Fibroblast of villous mesenchyme (primary cell): ENCODE measurements at regions not wholly inside any gene's neighbourhood (a gene's known extent, or its start where the extent isn't known, plus 50 kb on each side); places are given as distances from the start of the nearest gene placed in this dataset.

Source experiments
- DNase-seq: peaks from one replicate; pipeline ENCODE4 v3.0.0-alpha.2; 2010; ENCODE audit warnings: low read depth
- H3K4me3 ChIP-seq: 2 replicates; pipeline ENCODE4 v1.5.1; 2011; ENCODE audit warnings: low read depth, mild to moderate bottlenecking, low read length
- CTCF ChIP-seq: IDR thresholded peaks from 2 replicates; pipeline ENCODE4 v1.5.1; 2012; ENCODE audit warnings: low read depth, mild to moderate bottlenecking, low read length; ENCODE audit not compliant: insufficient read depth

DNA sequence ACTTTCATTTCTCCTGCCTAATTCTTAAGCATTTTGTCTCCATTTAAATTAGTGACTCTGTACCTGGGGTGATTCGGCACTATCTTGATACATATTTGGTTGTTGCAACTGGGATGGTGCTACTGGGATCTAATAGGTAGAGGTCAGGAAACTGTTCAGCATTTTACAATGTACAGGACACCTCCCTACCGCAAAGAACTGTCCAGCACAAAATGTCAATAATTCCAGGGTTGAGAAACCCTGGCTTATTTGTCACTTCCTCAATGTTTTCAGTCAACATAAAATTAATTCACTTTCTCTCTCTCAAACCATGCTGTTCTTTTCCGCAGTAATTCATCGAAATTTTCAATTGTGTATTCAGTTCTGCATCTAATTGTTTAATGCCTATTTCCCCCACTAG is 151.4 kb upstream of the CALCR start:
- TF ChIP-seq CTCF = no peak
- H3K4me3 ChIP-seq = no peak overlapping the region
- no peak for DNase-seq

- DNase-seq = no peak
- TF ChIP-seq CTCF = no peak
Measured at GRCh38 chr7:93723424-93724124, 149.1 kb upstream of the CALCR start.

DNA sequence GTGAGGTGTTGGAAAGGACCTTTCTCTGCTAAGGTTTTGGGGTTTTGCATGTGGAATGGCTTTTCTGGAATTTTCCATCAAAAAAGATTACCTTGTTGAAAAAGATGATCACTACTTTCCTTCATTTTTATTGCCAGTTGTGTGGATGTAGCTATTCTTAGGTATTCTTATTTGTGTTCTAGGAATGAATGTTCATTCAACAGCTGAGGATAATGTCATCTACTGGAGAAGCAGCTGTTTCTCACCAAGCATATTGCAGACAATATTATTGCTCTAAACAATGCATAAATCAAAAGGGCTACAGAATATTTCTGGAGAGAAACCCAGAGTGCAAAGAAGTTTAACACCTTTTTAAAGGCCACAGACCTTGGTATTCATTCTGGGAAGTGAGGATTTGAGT is 145.6 kb upstream of the CALCR start:
- DNase-seq = peak; percentile 69
- no peak for TF ChIP-seq CTCF
- no peak overlapping the region for H3K4me3 ChIP-seq

More at GRCh38 chr7:93723424-93724124, 149.1 kb upstream of the CALCR start:
- H3K4me3 ChIP-seq = no peak overlapping the region

DNA sequence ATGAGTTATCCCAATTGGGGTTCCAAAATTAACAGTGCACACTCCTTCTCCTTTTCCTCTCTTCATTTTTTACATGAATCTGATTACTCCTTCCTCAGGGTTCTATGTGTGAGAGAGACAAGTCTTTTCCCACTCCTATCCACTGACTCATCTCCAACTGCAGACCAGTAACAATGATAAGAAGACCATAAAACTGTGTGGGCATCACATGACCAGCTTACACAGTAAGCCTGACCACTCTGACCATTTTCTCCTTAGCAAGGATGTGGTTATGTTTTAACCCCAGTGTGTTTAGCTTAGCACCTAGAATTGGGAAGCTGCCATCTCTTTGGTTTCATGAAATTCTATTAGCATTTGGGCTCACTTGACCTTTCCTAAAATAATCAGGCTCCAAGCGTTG is 145.0 kb upstream of the CALCR start:
- H3K4me3 ChIP-seq = no peak overlapping the region
- TF ChIP-seq CTCF = no peak
- peak; percentile 98 for DNase-seq

DNA sequence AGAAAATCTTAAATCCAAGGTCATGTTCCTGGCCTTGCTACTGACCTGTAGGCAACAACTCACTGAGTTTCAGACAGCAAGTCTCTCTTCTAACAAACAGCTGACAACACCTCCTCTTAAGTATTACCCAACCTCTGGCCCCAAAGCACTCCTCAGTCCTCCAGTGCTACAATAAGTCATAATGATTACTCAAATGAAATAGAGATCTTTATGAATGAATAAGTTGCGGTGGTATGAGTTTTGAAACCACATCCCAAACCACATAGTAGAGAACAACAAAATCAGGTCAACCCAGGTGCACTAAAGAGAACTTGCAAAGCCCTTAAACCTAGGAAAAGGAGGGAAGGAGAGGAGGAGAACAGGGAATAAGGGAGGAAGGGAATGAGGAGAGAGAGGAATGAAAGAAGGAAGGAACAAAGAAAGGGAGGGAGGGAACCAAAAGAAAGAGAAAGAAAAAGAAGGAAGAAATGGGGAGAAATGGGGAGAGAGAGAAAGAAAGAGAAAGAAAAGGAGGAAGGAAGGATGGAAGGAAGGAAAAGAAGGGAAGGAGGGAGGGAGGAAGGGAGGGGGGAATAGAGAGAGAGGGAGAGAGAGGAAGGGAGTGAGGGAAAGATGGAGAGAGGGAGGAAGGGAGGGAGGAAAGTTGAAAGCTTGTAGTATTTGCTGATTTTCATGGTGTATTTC is 142.8 kb upstream of the CALCR start:
- H3K4me3 ChIP-seq = no peak overlapping the region
- peak; percentile 54 for DNase-seq

DNA sequence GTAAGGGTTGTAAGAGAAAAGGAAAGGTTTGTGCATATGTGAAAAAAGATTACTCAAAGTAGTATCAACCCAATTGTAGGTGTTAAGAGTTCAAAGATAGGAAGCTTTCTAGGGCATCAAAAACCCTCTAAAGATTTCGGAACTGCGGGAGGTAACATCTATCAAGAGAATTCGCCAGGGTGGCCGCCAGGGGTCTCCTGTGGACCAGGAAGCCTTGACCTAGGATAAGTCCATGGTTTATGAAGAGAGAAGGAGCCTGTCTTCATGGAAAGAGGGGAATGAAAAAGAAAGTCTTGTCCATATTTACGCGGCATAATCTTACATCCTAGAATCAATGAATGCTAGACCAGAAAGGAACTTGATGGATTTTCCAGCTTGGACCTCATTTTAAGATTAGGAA is 140.7 kb upstream of the CALCR start:
- peak; percentile 71 for DNase-seq
- TF ChIP-seq CTCF = peak; percentile 75
- H3K4me3 ChIP-seq = no peak overlapping the region

More for the DNA sequence above, 142.8 kb upstream of the CALCR start:
- no peak for TF ChIP-seq CTCF
